Coronary artery (tissue), 2 donors: ENCODE measurements at regions not wholly inside any gene's neighbourhood (a gene's known extent, or its start where the extent isn't known, plus 50 kb on each side); places are given as distances from the start of the nearest gene placed in this dataset.

Source experiments
- DNase-seq: peaks from one replicate; pipeline ENCODE4 v3.0.0-alpha.2; 2017; ENCODE audit warnings: low spot score
- H3K27ac ChIP-seq, 2 donors: fragments of 200-600 bp; sonication (generic); one replicate each; pipeline ENCODE4 v1.5.1; 2016 to 2019
- H3K4me3 ChIP-seq: fragments of 200-600 bp; sonication (generic); 2 replicates; pipeline ENCODE4 v1.5.1; 2016; ENCODE audit warnings: mild to moderate bottlenecking, moderate library complexity
- CTCF ChIP-seq: fragments of 200-600 bp; sonication (generic); IDR thresholded peaks from one replicate; pipeline ENCODE4 v1.5.1; 2019; ENCODE audit warnings: antibody characterized with exemption

- DNase-seq = no peak
- TF ChIP-seq CTCF = no peak
These were observed 993.4 kb upstream of the EEF2KMT start for GRCh38 chr16:6091021-6091420.

GRCh38 chr16:6081320-6081976, 983.9 kb upstream of the EEF2KMT start:
- TF ChIP-seq CTCF = peak; percentile 13
- no peak for DNase-seq
- Histone ChIP-seq H3K4me3 (no peak overlapping the region), H3K27ac (no peak overlapping the region)

More at GRCh38 chr16:6091021-6091420, 993.4 kb upstream of the EEF2KMT start:
- Histone ChIP-seq H3K27ac (no peak overlapping the region), H3K4me3 (no peak overlapping the region)

- Histone ChIP-seq H3K27ac (no peak overlapping the region), H3K4me3 (no peak overlapping the region)
- DNase-seq = no peak
- TF ChIP-seq CTCF = no peak
These were observed 979.0 kb upstream of the EEF2KMT start for GRCh38 chr16:6076631-6077030.

- H3K27ac ChIP-seq = no peak overlapping the region
- DNase-seq = no peak
- no peak overlapping the region for H3K4me3 ChIP-seq
- no peak for TF ChIP-seq CTCF
These were observed 970.5 kb upstream of the EEF2KMT start for GRCh38 chr16:6068063-6068462.

GRCh38 chr16:6066652-6067051, 969.1 kb upstream of the EEF2KMT start:
- no peak for TF ChIP-seq CTCF
- no peak for DNase-seq
- H3K4me3 ChIP-seq = no peak overlapping the region
- no peak overlapping the region for H3K27ac ChIP-seq

- TF ChIP-seq CTCF = no peak
- DNase-seq = no peak
- H3K27ac ChIP-seq = no peak overlapping the region
- H3K4me3 ChIP-seq = no peak overlapping the region
These were observed 965.9 kb upstream of the EEF2KMT start for GRCh38 chr16:6063526-6063925.

GRCh38 chr16:6059671-6060070, 962.1 kb upstream of the EEF2KMT start:
- no peak for DNase-seq
- H3K27ac ChIP-seq = no peak overlapping the region
- no peak for TF ChIP-seq CTCF
- H3K4me3 ChIP-seq = no peak overlapping the region
